ENCODE measurements at regions not wholly inside any gene's neighbourhood (a gene's known extent, or its start where the extent isn't known, plus 50 kb on each side); places are given as distances from the start of the nearest gene placed in this dataset.

DNA sequence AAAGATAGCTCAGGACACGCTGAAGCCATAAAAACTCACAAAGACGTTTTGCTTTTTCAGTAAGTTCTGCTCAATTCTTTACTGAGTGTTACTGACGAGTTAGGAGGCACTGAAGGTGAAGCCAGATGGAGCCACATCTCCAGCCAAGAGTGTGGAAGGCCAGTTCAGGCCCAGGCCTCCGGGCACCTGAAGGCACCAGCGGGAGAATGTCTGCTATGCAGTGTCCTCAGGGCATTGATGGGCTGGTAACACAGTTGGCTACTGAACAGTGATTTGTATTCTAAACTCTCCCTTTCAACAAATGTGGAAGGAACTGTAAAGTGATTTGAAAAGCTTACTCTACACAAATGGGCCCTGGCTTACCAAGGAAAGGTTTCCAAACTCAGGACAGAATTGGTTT lies 64.8 kb upstream of the SVIL start:
- no peak for DNase-seq (ENCODE audit: low spot score)
- Histone ChIP-seq H3K27ac (ENCODE audit: low read depth in 1 of 2, low read length in 2 of 2) (no peak overlapping the region), H3K9ac (ENCODE audit: low read depth in 1 of 2, low read length in 2 of 2) (no peak overlapping the region), H3K36me3 (ENCODE audit: control insufficient read depth in 4 of 4, insufficient read depth in 3 of 4, low read depth in 1 of 4, low read length in 3 of 4) (no peaks in the 10 kb centered on the region), H3K4me3 (ENCODE audit: low read depth in 1 of 3, low read length in 3 of 3) (no peak overlapping the region), H3K27me3 (ENCODE audit: control insufficient read depth in 4 of 4, insufficient read depth in 4 of 4, low read length in 3 of 4) (no peaks in the 10 kb centered on the region), H3K4me1 (ENCODE audit: control insufficient read depth in 4 of 4, insufficient read depth in 4 of 4, low read length in 3 of 4) (peaks cover 3 to 15% (median 12%) of the 10 kb centered on the region in 4 donors), H3K9me3 (ENCODE audit: control insufficient read depth in 4 of 4, low read length in 3 of 4) (no peaks in the 10 kb centered on the region)
- TF ChIP-seq YY1 (IDR thresholded peaks at IDR 0.05) = no peak
- TF ChIP-seq RXRA (IDR thresholded peaks at IDR 0.05) = no peak
- no peak for TF ChIP-seq ZBTB33 (IDR thresholded peaks at IDR 0.05)
- no peak for TF ChIP-seq ATF3 (IDR thresholded peaks at IDR 0.05)
- no peak for TF ChIP-seq RAD21 (IDR thresholded peaks at IDR 0.05)
- TF ChIP-seq TAF1 (conservative IDR thresholded peaks at IDR 0.05) = no peak
- TF ChIP-seq, protein P1, sequence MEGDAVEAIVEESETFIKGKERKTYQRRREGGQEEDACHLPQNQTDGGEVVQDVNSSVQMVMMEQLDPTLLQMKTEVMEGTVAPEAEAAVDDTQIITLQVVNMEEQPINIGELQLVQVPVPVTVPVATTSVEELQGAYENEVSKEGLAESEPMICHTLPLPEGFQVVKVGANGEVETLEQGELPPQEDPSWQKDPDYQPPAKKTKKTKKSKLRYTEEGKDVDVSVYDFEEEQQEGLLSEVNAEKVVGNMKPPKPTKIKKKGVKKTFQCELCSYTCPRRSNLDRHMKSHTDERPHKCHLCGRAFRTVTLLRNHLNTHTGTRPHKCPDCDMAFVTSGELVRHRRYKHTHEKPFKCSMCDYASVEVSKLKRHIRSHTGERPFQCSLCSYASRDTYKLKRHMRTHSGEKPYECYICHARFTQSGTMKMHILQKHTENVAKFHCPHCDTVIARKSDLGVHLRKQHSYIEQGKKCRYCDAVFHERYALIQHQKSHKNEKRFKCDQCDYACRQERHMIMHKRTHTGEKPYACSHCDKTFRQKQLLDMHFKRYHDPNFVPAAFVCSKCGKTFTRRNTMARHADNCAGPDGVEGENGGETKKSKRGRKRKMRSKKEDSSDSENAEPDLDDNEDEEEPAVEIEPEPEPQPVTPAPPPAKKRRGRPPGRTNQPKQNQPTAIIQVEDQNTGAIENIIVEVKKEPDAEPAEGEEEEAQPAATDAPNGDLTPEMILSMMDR (IDR thresholded peaks at IDR 0.05; ENCODE audit: low read depth, low read length, missing input control) = no peak
- TF ChIP-seq HNF4G (IDR thresholded peaks at IDR 0.05) = no peak
- no peak for TF ChIP-seq HNF4A (conservative IDR thresholded peaks at IDR 0.05)
- no peak for TF ChIP-seq EGR1 (IDR thresholded peaks at IDR 0.05; ENCODE audit: low read depth in 2 of 2)
- TF ChIP-seq GABPA (IDR thresholded peaks at IDR 0.05 in 1 of 2, conservative IDR thresholded peaks at IDR 0.05 in 1 of 2) = no peak
- WGBS = 79% methylated on average over 5 of the region's 5 CpGs

DNA sequence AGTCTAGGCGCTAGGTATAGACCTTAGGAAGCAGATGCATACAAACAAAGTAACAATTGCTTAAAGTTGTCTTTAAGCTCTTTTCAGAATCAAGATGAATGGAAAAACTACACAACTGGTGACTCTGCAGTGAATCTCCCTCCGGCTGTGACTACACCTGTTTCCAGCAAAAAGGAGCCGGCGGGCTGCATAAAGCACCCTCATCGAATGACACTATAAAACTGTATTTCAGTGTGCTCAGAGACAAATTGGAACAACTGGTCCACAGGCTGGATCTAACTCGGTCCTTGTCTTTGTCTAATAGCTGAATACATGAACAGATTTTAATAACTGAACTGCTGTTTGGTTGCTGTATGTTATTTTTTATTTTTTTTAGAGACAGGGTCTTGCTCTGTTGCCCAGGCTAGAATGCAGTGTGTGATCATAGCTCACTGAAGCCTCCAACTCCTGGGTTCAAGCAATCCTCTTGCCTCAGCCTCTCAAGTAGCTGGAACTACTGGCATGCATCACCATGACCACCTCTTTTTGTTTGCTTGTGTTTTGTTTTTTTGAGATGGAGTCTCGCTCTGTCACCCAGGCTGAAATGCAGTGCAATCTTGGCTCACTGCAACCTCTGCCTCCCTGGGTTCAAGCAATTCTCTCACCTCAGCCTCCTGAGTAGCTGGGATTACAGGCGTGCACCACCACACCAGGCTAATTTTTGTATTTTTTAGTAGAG lies 64.2 kb upstream of the SVIL start:
- 96% methylated on average over 8 of the region's 8 CpGs for WGBS

More for the DNA sequence above, 64.2 kb upstream of the SVIL start:
- no peak overlapping the region for H3K9ac ChIP-seq (ENCODE audit: low read depth in 1 of 2, low read length in 2 of 2)
- no peaks in the 10 kb centered on the region for H3K9me3 ChIP-seq (ENCODE audit: control insufficient read depth in 4 of 4, low read length in 3 of 4)
- no peaks in the 10 kb centered on the region for H3K36me3 ChIP-seq (ENCODE audit: control insufficient read depth in 4 of 4, insufficient read depth in 3 of 4, low read depth in 1 of 4, low read length in 3 of 4)
- H3K4me1 ChIP-seq (ENCODE audit: control insufficient read depth in 4 of 4, insufficient read depth in 4 of 4, low read length in 3 of 4) = peaks cover 3 to 15% (median 12%) of the 10 kb centered on the region in 4 donors
- TF ChIP-seq HNF4A (conservative IDR thresholded peaks at IDR 0.05) (no peak), SP1 (IDR thresholded peaks at IDR 0.05) (no peak), ATF3 (IDR thresholded peaks at IDR 0.05) (no peak), FOXA1 (IDR thresholded peaks at IDR 0.05) (no peak), GABPA (IDR thresholded peaks at IDR 0.05 in 1 of 2, conservative IDR thresholded peaks at IDR 0.05 in 1 of 2) (no peak), FOXA2 (IDR thresholded peaks at IDR 0.05) (no peak), NR2F2 (IDR thresholded peaks at IDR 0.05) (no peak), HNF4G (IDR thresholded peaks at IDR 0.05) (no peak), EGR1 (IDR thresholded peaks at IDR 0.05; ENCODE audit: low read depth in 2 of 2) (no peak), RXRA (IDR thresholded peaks at IDR 0.05) (no peak), TAF1 (conservative IDR thresholded peaks at IDR 0.05) (no peak), YY1 (IDR thresholded peaks at IDR 0.05) (no peak), ZBTB33 (IDR thresholded peaks at IDR 0.05) (no peak), RAD21 (IDR thresholded peaks at IDR 0.05) (no peak)
- TF ChIP-seq, protein P2, sequence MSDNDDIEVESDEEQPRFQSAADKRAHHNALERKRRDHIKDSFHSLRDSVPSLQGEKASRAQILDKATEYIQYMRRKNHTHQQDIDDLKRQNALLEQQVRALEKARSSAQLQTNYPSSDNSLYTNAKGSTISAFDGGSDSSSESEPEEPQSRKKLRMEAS (IDR thresholded peaks at IDR 0.05) = no peak
- TF ChIP-seq, protein P3, sequence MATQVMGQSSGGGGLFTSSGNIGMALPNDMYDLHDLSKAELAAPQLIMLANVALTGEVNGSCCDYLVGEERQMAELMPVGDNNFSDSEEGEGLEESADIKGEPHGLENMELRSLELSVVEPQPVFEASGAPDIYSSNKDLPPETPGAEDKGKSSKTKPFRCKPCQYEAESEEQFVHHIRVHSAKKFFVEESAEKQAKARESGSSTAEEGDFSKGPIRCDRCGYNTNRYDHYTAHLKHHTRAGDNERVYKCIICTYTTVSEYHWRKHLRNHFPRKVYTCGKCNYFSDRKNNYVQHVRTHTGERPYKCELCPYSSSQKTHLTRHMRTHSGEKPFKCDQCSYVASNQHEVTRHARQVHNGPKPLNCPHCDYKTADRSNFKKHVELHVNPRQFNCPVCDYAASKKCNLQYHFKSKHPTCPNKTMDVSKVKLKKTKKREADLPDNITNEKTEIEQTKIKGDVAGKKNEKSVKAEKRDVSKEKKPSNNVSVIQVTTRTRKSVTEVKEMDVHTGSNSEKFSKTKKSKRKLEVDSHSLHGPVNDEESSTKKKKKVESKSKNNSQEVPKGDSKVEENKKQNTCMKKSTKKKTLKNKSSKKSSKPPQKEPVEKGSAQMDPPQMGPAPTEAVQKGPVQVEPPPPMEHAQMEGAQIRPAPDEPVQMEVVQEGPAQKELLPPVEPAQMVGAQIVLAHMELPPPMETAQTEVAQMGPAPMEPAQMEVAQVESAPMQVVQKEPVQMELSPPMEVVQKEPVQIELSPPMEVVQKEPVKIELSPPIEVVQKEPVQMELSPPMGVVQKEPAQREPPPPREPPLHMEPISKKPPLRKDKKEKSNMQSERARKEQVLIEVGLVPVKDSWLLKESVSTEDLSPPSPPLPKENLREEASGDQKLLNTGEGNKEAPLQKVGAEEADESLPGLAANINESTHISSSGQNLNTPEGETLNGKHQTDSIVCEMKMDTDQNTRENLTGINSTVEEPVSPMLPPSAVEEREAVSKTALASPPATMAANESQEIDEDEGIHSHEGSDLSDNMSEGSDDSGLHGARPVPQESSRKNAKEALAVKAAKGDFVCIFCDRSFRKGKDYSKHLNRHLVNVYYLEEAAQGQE (IDR thresholded peaks at IDR 0.05) = no peak
- DNase-seq (ENCODE audit: low spot score) = no peak
- H3K27ac ChIP-seq (ENCODE audit: low read depth in 1 of 2, low read length in 2 of 2) = no peak overlapping the region
- H3K27me3 ChIP-seq (ENCODE audit: control insufficient read depth in 4 of 4, insufficient read depth in 4 of 4, low read length in 3 of 4) = no peaks in the 10 kb centered on the region
- H3K4me3 ChIP-seq (ENCODE audit: low read depth in 1 of 3, low read length in 3 of 3) = no peak overlapping the region
